Middle frontal gyrus (tissue), 1 donor: ENCODE measurements at regions not wholly inside any gene's neighbourhood (a gene's known extent, or its start where the extent isn't known, plus 50 kb on each side); places are given as distances from the start of the nearest gene placed in this dataset.

Experiments used
- DNase-seq: peaks from one replicate; pipeline ENCODE4 v3.0.0-alpha.2; 2015; ENCODE audit warnings: low spot score; ENCODE audit errors: extremely low spot score

DNA sequence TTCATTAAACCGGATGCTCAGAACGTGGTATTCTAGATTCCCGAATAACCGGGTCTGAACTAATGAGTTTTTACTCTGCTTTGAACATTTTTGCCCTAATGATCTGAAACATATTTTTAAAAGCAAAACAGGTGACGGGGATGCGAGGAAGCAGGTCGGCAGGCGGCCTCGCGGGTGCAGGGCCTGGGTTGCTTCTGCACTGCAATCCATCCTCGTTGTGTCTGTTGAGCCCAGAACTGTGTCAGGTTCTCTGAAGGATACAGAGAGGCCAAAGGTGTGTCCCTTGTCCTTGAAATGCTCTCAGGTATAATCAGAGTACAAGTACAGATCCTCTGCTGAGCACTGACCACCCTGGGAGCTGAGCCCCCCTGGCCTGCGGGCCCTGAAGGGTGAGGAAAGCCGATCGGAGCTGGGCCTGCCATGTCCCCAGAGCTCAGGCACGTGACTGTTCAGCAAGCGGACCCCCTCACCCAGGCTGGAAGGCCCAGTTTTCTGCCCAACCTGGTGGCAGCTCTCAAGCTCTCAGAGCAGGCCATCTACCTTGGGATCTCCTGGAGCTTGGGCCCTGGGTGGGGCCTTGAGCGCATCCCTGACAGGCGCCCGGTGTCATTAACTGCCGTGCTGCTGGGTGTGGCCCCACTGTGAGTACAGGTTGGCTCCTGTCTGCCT is 151.8 kb downstream of the OLFM1 start:
- no peak for DNase-seq

DNA sequence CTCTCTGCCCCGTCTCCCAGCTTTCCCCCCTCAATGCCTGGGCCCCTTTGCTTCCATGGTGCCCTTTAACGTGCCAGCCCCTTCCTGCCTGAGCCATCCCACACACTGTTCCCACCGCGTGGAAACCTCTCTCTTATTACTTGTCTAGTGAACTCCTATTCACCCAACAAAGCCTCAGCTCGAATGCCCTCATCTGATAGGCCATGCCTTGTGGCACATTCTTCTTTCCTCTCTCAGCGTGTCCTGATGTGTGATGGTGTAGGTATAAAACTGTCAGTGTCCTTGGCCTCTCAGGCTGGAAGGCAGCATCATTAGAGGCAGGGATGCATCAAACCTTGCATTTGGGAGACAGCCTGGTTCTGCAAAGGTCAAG is 152.3 kb downstream of the OLFM1 start:
- DNase-seq = no peak

- DNase-seq = peak; percentile 29
Measured at GRCh38 chr9:135240222-135240621, 152.8 kb downstream of the OLFM1 start.

GRCh38 chr9:135240871-135241311 is 153.4 kb downstream of the OLFM1 start:
- DNase-seq = peak; percentile 42

GRCh38 chr9:135241381-135242048 is 154.0 kb downstream of the OLFM1 start:
- no peak for DNase-seq

- DNase-seq = no peak
Measured at GRCh38 chr9:135242049-135242396, 154.6 kb downstream of the OLFM1 start.

DNA sequence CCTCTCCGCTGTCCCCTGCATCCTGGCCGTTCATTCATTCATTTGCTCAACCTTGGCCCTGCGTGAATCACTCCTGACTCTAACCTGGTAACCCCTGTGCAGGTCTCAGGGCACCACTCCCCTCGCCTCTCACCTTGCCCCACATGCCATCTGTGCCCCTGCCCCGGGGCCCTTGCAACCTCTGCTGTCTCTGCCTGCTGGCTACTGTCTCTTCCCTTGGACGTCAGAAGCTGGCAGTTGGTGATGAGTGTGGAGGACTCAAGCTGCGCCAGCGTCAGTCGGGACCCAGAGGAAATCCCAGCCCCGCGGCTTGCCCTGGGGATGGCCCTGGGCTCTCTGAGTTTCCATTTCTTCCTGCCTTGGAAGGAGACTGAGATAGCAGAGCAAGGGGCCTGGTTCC is 154.9 kb downstream of the OLFM1 start:
- DNase-seq = no peak

- no peak for DNase-seq
Measured at GRCh38 chr9:135243201-135244190, 156.0 kb downstream of the OLFM1 start.

- DNase-seq = no peak
Measured at GRCh38 chr9:135244271-135245221, 157.1 kb downstream of the OLFM1 start.

DNA sequence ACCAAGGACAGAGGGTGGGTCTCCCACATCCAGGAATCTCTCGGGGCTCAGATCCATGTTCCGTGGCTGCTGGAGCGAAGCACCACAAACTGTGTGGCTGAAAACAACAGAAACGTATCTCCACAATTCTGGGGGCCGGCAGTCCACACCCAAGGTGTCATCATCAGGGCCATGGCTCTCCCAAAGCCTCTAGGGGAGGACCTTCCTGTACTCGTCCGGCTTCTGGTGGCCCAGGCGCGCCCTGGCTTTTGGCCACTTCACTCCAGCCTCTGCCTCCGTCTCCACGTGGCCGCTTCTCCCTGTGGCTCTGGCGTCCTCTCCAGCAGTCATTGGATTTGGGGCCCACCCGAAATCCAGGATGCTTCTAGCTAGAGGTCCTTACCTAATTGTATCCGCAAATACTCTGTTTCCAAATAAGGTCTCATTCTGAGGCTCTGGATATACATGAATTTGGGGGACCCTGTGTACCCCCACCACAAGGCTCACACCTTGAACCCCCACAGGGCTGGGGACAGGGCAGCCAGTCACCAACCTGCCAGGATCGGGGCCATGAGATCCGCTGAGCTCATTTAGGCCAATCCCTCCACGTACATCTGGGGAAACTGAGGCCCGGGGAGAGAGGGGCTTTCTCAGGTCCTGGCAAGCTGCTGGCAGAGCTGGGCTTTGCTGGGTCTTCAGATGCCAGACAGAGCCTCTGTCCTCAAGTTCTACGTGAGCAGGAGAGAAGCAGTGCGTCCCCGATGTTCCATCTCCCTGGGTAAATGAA is 158.2 kb downstream of the OLFM1 start:
- no peak for DNase-seq

GRCh38 chr9:135246248-135247205 is 159.1 kb downstream of the OLFM1 start:
- DNase-seq = no peak

DNA sequence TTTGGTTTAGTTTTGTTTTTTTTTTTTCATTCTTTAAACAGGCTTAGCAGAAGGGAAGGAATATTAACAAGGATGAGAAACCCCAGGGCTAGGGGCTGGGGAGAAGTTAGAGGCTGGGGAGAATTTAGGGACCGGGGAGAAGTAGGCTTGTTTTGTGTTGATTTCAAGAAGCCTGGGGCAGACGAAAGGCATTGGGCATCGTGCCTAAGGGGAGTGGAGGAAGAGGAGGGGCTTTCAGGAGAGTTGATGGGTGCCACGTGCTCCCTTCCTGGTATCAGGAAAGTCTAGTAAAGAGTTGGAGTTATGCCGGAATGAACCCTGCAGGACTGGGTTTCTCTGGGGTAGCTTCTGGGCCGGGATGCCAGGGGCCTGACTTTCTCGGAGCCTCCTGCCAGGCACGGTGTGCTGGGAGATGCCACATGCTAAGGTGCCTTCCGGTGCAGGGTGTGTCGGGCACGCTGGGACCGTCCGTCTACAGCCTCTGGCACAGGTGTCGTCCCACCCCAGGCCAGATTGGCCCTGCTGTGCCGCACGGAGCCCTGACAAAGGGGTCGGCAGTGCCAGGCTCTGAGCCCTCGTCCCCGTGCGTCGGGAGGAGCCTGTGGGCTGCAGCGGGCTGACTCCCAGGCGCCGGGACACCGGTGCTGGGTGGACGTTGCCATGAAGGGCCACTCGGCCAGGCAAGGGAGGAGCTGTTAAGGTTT is 159.9 kb downstream of the OLFM1 start:
- DNase-seq = no peak

- DNase-seq = no peak
Measured at GRCh38 chr9:135248111-135248510, 160.6 kb downstream of the OLFM1 start.

- no peak for DNase-seq
Measured at GRCh38 chr9:135248721-135249120, 161.3 kb downstream of the OLFM1 start.

DNA sequence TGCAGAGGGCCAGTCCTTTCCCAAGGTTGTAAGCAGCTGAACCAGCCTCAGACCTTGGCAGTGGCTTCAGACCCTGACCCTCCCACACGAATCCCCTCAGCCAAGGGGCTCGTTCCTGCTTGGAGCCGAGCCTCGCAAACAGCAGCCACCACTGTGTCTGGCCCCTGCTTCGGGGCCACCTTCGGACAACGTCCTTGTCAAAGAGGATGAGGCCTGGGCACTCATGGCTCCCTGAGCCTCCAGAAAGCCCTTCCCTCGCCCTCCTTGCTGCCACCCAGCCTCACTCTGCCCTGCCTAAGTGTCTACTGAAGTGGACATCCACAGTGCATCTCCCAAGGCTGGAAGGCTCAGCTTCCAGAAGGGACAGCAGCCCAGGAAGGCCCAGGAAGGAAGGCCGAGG is 161.7 kb downstream of the OLFM1 start:
- DNase-seq = no peak

- DNase-seq = no peak
Measured at GRCh38 chr9:135249711-135250110, 162.2 kb downstream of the OLFM1 start.

DNA sequence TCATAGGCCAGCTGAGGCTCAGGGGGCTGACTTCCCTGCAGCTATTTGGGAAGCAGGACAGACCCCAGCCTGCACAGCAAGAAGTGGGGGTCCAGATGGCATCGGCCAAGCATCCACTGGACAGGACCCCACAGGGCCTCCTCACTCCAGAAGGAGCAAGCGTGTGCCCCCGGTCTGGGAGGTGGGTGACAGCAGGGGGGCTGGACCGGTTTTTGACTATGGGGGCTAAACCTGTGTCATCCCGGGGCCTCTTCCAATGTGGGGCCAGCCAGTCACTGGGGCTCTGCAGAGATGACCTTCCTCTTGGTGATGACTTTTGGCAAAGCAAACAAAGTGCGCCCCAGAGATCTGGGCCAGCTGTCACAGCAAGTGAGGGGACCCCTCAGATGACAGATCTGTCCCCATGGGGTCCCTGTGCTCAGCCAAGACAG is 163.9 kb downstream of the OLFM1 start:
- DNase-seq = no peak

DNA sequence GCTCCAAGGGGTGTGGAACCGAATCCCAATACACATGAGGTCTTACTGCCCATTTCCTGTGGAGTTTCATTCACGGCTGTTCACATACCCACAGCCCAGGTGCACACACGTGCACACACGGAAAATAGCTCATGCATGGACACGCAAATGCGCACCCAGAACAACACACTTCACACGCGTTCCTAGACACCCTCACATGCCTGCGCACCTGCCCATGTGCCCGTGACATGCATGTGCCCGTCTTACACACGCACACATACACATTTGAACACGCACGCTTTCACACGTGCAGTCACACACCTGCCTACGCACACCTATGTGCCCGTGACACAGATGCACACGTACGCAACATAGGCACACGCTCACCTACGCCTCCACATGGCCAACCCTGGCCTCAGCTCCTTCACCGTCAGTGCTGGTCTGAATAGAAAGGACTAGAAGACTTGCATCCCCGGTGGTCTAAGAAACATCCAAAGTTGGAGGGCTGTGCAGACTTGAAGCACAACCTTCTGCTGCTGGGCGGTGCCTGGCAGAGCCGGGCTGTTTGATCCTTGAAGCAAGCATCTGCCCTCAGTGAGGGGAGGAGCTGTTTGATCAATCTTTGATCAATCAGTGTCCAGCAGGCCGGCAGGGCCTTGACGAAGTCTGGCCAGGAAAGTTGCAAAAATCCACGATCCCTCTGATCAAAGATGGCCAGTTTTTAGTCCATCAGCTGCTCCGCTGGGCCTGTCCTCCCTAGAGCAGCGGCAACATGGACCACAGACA is 164.7 kb downstream of the OLFM1 start:
- no peak for DNase-seq
